Cardiac fibroblast (primary cell): ENCODE measurements at regions not wholly inside any gene's neighbourhood (a gene's known extent, or its start where the extent isn't known, plus 50 kb on each side); places are given as distances from the start of the nearest gene placed in this dataset.

Source experiments
- DNase-seq, 2 donors: peaks; one replicate each; pipeline versions ENCODE4 v3.0.0 to v3.0.0-alpha.2; 2010; ENCODE audit warnings: low read depth in 2 of 2
- H3K4me3 ChIP-seq, 2 donors: replicated peaks in 1 of 2; 1 replicate in 1 of 2; 2 replicates in 1 of 2; pipeline ENCODE4 v1.5.1; 2011; ENCODE audit warnings: low read depth in 2 of 2, low read length in 2 of 2, mild to moderate bottlenecking in 2 of 2, moderate library complexity in 1 of 2
- CTCF ChIP-seq: IDR thresholded peaks from one replicate; pipeline ENCODE4 v1.5.1; 2011; ENCODE audit warnings: low read depth, mild to moderate bottlenecking, low read length, inconsistent platforms

GRCh38 chr20:39123185-39123557, 161.0 kb downstream of the DHX35 start:
- TF ChIP-seq CTCF = no peak
- DNase-seq = no peak

DNA sequence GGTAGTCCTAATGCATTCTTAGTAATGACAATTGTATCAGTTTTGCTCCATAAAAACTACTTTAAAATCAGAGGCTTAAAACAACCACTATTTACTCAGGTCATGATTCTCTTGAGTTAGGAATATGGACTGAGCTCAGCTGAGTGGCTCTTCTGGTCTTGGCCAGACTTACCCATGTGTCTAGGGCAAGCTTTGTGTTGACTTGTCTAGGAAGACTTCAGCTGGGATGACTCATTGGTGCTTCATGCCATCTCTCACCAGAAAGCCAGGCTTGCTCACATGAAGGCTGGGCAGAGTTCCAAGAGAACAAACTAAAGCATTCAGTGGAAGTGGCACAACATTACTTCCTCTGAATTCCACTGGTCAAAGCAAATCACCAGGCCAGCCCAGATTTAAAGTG, 155.3 kb downstream of the DHX35 start:
- peak; percentile 44 to 64 for DNase-seq
- no peak overlapping the region for H3K4me3 ChIP-seq
- TF ChIP-seq CTCF = no peak

More at GRCh38 chr20:39123185-39123557, 161.0 kb downstream of the DHX35 start:
- no peak overlapping the region for H3K4me3 ChIP-seq

DNA sequence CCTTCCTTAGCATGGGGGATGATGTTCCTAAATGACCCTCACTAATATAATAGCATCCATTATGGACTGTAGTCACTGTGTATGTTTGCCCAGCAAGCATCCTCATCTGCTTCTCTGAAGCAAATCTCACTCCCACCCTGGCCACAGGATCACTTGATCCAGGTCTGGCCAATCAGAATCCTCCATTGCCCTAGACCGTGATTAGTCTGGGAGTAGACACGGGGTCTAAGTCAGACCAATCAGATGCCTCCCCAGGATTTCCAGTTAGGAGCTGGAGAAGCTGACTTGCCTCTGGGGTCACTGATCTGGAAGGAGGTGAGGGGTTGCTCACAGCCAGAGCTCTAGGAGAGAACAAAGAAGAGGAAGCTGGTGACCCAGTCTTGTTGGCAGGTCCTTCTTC, 153.9 kb downstream of the DHX35 start:
- DNase-seq = no peak
- no peak for TF ChIP-seq CTCF
- H3K4me3 ChIP-seq = no peak overlapping the region

DNA sequence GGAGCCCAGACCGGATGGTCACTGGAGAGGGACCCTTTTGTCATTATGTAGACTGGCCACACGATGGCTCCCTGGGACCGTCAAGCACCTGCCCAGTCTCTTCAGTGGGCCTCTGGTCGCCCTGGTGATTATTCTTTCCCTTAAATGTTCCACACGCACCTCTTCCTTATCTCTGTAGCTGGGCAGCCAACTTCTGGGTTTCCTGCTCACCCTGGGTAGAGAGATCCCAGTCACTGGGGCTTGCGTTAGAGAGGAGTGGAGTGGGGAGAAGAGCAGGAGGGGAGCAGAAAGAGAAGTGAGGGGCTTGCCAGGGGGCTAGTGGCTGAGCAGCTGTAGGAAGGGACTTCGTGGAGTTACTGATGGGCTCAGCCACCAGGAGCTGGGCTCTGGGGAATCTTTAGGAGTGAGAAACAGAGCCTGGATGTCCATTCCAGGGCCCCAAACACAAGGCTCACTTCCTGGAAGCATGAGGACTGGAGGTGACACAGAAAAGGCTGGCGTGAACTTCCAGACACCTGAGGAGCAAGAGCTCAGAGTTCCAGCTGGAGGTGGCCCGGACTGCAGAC, 150.1 kb downstream of the DHX35 start:
- peak; percentile 49 to 51 for DNase-seq
- peak; percentile 42 for TF ChIP-seq CTCF
- H3K4me3 ChIP-seq = no peak overlapping the region

GRCh38 chr20:39111359-39112177, 149.4 kb downstream of the DHX35 start:
- no peak for DNase-seq
- no peak overlapping the region for H3K4me3 ChIP-seq
- TF ChIP-seq CTCF = no peak

GRCh38 chr20:39110819-39111136, 148.6 kb downstream of the DHX35 start:
- H3K4me3 ChIP-seq = no peak overlapping the region
- no peak for DNase-seq
- TF ChIP-seq CTCF = no peak
